C4-2B (cell line): ENCODE measurements at regions not wholly inside any gene's neighbourhood (a gene's known extent, or its start where the extent isn't known, plus 50 kb on each side); places are given as distances from the start of the nearest gene placed in this dataset.

Experiments
- CTCF ChIP-seq: fragments of 450-650 bp; conservative IDR thresholded peaks from 2 replicates; pipeline ENCODE4 v1.5.1; 2017; ENCODE audit warnings: mild to moderate bottlenecking
- ZFX ChIP-seq: fragments of 450-650 bp; IDR thresholded peaks from 2 replicates; pipeline ENCODE4 v1.6.1; 2017

DNA sequence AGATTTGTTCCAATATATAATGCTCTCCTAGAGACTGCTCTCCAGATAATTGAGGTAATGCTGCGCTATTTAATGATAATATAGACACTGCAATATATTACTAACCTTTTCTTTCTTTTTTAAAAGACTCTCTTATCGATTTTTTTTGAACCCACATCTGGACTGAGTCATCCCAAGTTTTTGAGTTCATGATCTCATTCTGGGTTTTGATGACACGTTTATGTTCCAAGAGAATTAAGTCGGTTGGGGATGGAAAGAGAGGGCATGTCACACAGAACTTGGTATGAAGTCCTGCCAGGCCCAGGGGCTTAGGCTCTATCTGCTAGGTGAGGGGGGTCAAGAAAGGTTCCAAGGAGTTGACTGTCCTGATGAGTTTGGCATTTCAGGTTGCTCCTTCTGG is 431.1 kb downstream of the MFSD1 start:
- TF ChIP-seq ZFX: no peak
- no peak for TF ChIP-seq CTCF
